ENCODE measurements at regions not wholly inside any gene's neighbourhood (a gene's known extent, or its start where the extent isn't known, plus 50 kb on each side); places are given as distances from the start of the nearest gene placed in this dataset.

GRCh38 chr4:156198511-156198910, 244.8 kb upstream of the CTSO start:
- TF ChIP-seq CTCF (conservative IDR thresholded peaks at IDR 0.05) (no peak), EZH2 (IDR thresholded peaks at IDR 0.05; ENCODE audit: low read depth) (no peak)
